IMR-90 (cell line): ENCODE measurements at regions not wholly inside any gene's neighbourhood (a gene's known extent, or its start where the extent isn't known, plus 50 kb on each side); places are given as distances from the start of the nearest gene placed in this dataset.

Source experiments
- CEBPB ChIP-seq: IDR thresholded peaks from 2 replicates; pipeline ENCODE4 v1.6.1; 2012; ENCODE audit warnings: low read depth, low read length, improper control_type of control experiment
- CTCF ChIP-seq: conservative IDR thresholded peaks from 2 replicates; pipeline ENCODE4 v1.5.1; 2012; ENCODE audit warnings: mild to moderate bottlenecking, low read depth, low read length, improper control_type of control experiment
- ELK1 ChIP-seq: fragments of 150-350 bp; IDR thresholded peaks from 2 replicates; pipeline ENCODE4 v1.6.1; 2016; ENCODE audit warnings: low read depth, mild to moderate bottlenecking, low read length, moderate library complexity, borderline replicate concordance
- NFE2L2 ChIP-seq: fragments of 150-350 bp; IDR thresholded peaks from 2 replicates; pipeline ENCODE4 v1.6.1; 2016; ENCODE audit warnings: low read depth, mild to moderate bottlenecking, low read length
- POLR2A ChIP-seq: IDR thresholded peaks from 2 replicates; pipeline ENCODE4 v1.6.1; 2012; ENCODE audit warnings: mild to moderate bottlenecking, low read depth, low read length
- RCOR1 ChIP-seq: IDR thresholded peaks from 2 replicates; pipeline ENCODE4 v1.6.1; 2012; ENCODE audit warnings: mild to moderate bottlenecking, low read length, improper control_type of control experiment; ENCODE audit not compliant: insufficient replicate concordance
- RFX5 ChIP-seq: IDR thresholded peaks from 2 replicates; pipeline ENCODE4 v1.8.0; 2012; ENCODE audit warnings: low read depth, mild to moderate bottlenecking, low read length, moderate library complexity

GRCh38 chr1:50279622-50280330, 143.5 kb downstream of the DMRTA2 start:
- no peak for TF ChIP-seq CTCF
- TF ChIP-seq RCOR1 = no peak
- no peak for TF ChIP-seq RFX5
- no peak for TF ChIP-seq POLR2A
- TF ChIP-seq NFE2L2 = no peak
- TF ChIP-seq CEBPB = no peak
- no peak for TF ChIP-seq ELK1
